Neural cell (in vitro differentiated cells): ENCODE measurements at regions not wholly inside any gene's neighbourhood (a gene's known extent, or its start where the extent isn't known, plus 50 kb on each side); places are given as distances from the start of the nearest gene placed in this dataset.

Source experiments
- H2AFZ ChIP-seq: fragments of 200-600, 300-800 bp; sonication (generic), shearing (Covaris generic); 2 replicates; pipeline ENCODE4 v1.6.0; 2014; ENCODE audit warnings: low read depth, mild to moderate bottlenecking, antibody characterized with exemption, low read length, moderate library complexity
- H3F3A ChIP-seq: fragments of 200-600 bp; shearing (Covaris generic); 2 replicates; pipeline ENCODE4 v1.6.1; 2016; ENCODE audit warnings: mild to moderate bottlenecking, moderate library complexity, mixed read lengths, antibody characterized with exemption, low read length; ENCODE audit not compliant: insufficient read depth, poor library complexity, severe bottlenecking
- H3K27ac ChIP-seq: fragments of 200-600, 300-800 bp; sonication (generic), shearing (Covaris generic); 2 replicates; pipeline ENCODE4 v1.5.1; 2014; ENCODE audit warnings: mild to moderate bottlenecking, low read length, moderate library complexity
- H3K27me3 ChIP-seq: fragments of 300-800, 200-600 bp; sonication (generic), shearing (Covaris generic); 2 replicates; pipeline ENCODE4 v1.6.0; 2014; ENCODE audit warnings: mild to moderate bottlenecking, low read depth, low read length, moderate library complexity; ENCODE audit not compliant: insufficient read depth
- H3K36me3 ChIP-seq: fragments of 300-800, 200-600 bp; sonication (generic), shearing (Covaris generic); 2 replicates; pipeline ENCODE4 v1.5.1; 2014; ENCODE audit warnings: mild to moderate bottlenecking, antibody characterized with exemption, low read length, moderate library complexity; ENCODE audit not compliant: insufficient read depth
- H3K4me2 ChIP-seq: fragments of 300-800, 200-600 bp; sonication (generic), shearing (Covaris generic); 2 replicates; pipeline ENCODE4 v1.6.0; 2014; ENCODE audit warnings: mild to moderate bottlenecking, low read length
- H3K4me3 ChIP-seq: fragments of 300-800, 200-600 bp; sonication (generic), shearing (Covaris generic); 2 replicates; pipeline ENCODE4 v1.5.1; 2014; ENCODE audit warnings: mild to moderate bottlenecking, low read length, moderate library complexity
- H3K79me2 ChIP-seq: fragments of 200-600 bp; shearing (Covaris generic); replicated peaks from 2 replicates; pipeline ENCODE4 v1.6.0; 2014; ENCODE audit warnings: mild to moderate bottlenecking, low read length, moderate library complexity; ENCODE audit not compliant: insufficient read depth
- H3K9ac ChIP-seq: fragments of 300-800, 200-600 bp; sonication (generic), shearing (Covaris generic); 2 replicates; pipeline ENCODE4 v1.6.1; 2016; ENCODE audit warnings: mild to moderate bottlenecking, low read length, mixed read lengths
- H3K9me2 ChIP-seq: fragments of 200-600 bp; shearing (Covaris generic); 2 replicates; pipeline ENCODE4 v1.6.1; 2016; ENCODE audit warnings: mild to moderate bottlenecking, low read length, mixed read lengths; ENCODE audit not compliant: insufficient read depth
- H3K9me3 ChIP-seq: fragments of 200-600, 300-800 bp; sonication (generic), shearing (Covaris generic); 2 replicates; pipeline ENCODE4 v1.6.1; 2016; ENCODE audit warnings: mild to moderate bottlenecking, mixed run types, low read length, moderate library complexity, mixed read lengths
- H4K20me1 ChIP-seq: fragments of 200-600 bp; shearing (Covaris generic); 2 replicates; pipeline ENCODE4 v1.6.1; 2016; ENCODE audit warnings: mild to moderate bottlenecking, mixed run types; ENCODE audit not compliant: insufficient read depth
- CTCF ChIP-seq: fragments of 450-650 bp; IDR thresholded peaks from 2 replicates; pipeline ENCODE4 v1.5.1; 2014; ENCODE audit warnings: antibody characterized with exemption, mild to moderate bottlenecking, moderate library complexity; ENCODE audit not compliant: poor library complexity, severe bottlenecking
- EP300 ChIP-seq: fragments of 450-650 bp; conservative IDR thresholded peaks from 2 replicates; pipeline ENCODE4 v1.6.1; 2014; ENCODE audit warnings: antibody characterized with exemption, mild to moderate bottlenecking, moderate library complexity; ENCODE audit not compliant: poor library complexity, severe bottlenecking
- EZH2 ChIP-seq: fragments of 200-600, 300-800 bp; shearing (Covaris generic), sonication (generic); IDR thresholded peaks from 2 replicates; pipeline ENCODE4 v1.6.1; 2014; ENCODE audit warnings: antibody characterized with exemption, low read length, borderline replicate concordance, mild to moderate bottlenecking; ENCODE audit not compliant: insufficient read depth, poor library complexity, severe bottlenecking
- MXI1 ChIP-seq: fragments of 450-650 bp; conservative IDR thresholded peaks from 2 replicates; pipeline ENCODE4 v1.6.1; 2014; ENCODE audit warnings: antibody characterized with exemption, mild to moderate bottlenecking; ENCODE audit not compliant: poor library complexity, severe bottlenecking
- POLR2AphosphoS5 ChIP-seq: IDR thresholded peaks from 2 replicates; pipeline ENCODE4 v1.6.1; 2012
- RAD21 ChIP-seq: fragments of 450-650 bp; conservative IDR thresholded peaks from 2 replicates; pipeline ENCODE4 v1.6.1; 2014; ENCODE audit warnings: antibody characterized with exemption, mild to moderate bottlenecking, moderate library complexity
- REST ChIP-seq: IDR thresholded peaks from 2 replicates; pipeline ENCODE4 v1.6.1; 2012; ENCODE audit warnings: borderline replicate concordance
- SMC3 ChIP-seq: fragments of 450-650 bp; conservative IDR thresholded peaks from 2 replicates; pipeline ENCODE4 v1.6.1; 2014; ENCODE audit warnings: antibody characterized with exemption, mild to moderate bottlenecking, moderate library complexity; ENCODE audit not compliant: poor library complexity
- TAF1 ChIP-seq: IDR thresholded peaks from 2 replicates; pipeline ENCODE4 v1.6.1; 2012; ENCODE audit warnings: low read depth

GRCh38 chr2:223214394-223215253 lies 162.6 kb downstream of the KCNE4 start:
- no peaks in the 10 kb centered on the region for H3F3A ChIP-seq
- H3K36me3 ChIP-seq: no peaks in the 10 kb centered on the region
- H3K27me3 ChIP-seq: no peaks in the 10 kb centered on the region
- H2AFZ ChIP-seq: no peak overlapping the region
- no peak overlapping the region for H3K27ac ChIP-seq
- no peaks in the 10 kb centered on the region for H3K9me3 ChIP-seq
- H3K4me2 ChIP-seq: no peak overlapping the region
- H3K9me2 ChIP-seq: no peaks in the 10 kb centered on the region
- H3K79me2 ChIP-seq: no peaks in the 10 kb centered on the region
- TF ChIP-seq MXI1: no peak
- no peak for TF ChIP-seq RAD21
- no peak for TF ChIP-seq EZH2
- no peak for TF ChIP-seq EP300
- no peak for TF ChIP-seq SMC3
- TF ChIP-seq TAF1: no peak
- TF ChIP-seq CTCF: no peak
- TF ChIP-seq REST: no peak
- no peak for TF ChIP-seq POLR2AphosphoS5
- H4K20me1 ChIP-seq: no peaks in the 10 kb centered on the region
- no peak overlapping the region for H3K9ac ChIP-seq
- H3K4me3 ChIP-seq: no peak overlapping the region

- Histone ChIP-seq H3K9ac (no peak overlapping the region), H3K4me3 (no peak overlapping the region), H3K27me3 (no peaks in the 10 kb centered on the region), H3K9me3 (no peaks in the 10 kb centered on the region), H4K20me1 (no peaks in the 10 kb centered on the region), H3K27ac (no peak overlapping the region), H3K79me2 (no peaks in the 10 kb centered on the region), H3K36me3 (no peaks in the 10 kb centered on the region), H3K4me2 (no peak overlapping the region), H3K9me2 (no peaks in the 10 kb centered on the region), H3F3A (no peaks in the 10 kb centered on the region), H2AFZ (no peak overlapping the region)
- TF ChIP-seq MXI1 (no peak), POLR2AphosphoS5 (no peak), REST (no peak), EZH2 (no peak), RAD21 (no peak), TAF1 (no peak), EP300 (no peak), SMC3 (no peak), CTCF (no peak)
Measured at GRCh38 chr2:223215254-223215516, 163.2 kb downstream of the KCNE4 start.
